Retinal pigment epithelial cell (primary cell): ENCODE measurements at regions not wholly inside any gene's neighbourhood (a gene's known extent, or its start where the extent isn't known, plus 50 kb on each side); places are given as distances from the start of the nearest gene placed in this dataset.

ENCODE experiments used
- DNase-seq: peaks from one replicate; pipeline ENCODE4 v3.0.0-alpha.2; 2010; ENCODE audit warnings: low read depth
- H3K4me3 ChIP-seq: 2 replicates; pipeline ENCODE4 v1.5.1; 2011; ENCODE audit warnings: mild to moderate bottlenecking, low read length, control low read depth, moderate library complexity
- TF ChIP-seq, protein P1 (sequence below): conservative IDR thresholded peaks from 2 replicates; pipeline ENCODE4 v1.5.1; 2011; ENCODE audit warnings: low read depth, low read length, control low read depth, inconsistent platforms

GRCh38 chr14:34259996-34260395 lies 202.0 kb downstream of the SPTSSA start:
- DNase-seq, result no peak
- no peak overlapping the region for H3K4me3 ChIP-seq
- TF ChIP-seq, protein P1, sequence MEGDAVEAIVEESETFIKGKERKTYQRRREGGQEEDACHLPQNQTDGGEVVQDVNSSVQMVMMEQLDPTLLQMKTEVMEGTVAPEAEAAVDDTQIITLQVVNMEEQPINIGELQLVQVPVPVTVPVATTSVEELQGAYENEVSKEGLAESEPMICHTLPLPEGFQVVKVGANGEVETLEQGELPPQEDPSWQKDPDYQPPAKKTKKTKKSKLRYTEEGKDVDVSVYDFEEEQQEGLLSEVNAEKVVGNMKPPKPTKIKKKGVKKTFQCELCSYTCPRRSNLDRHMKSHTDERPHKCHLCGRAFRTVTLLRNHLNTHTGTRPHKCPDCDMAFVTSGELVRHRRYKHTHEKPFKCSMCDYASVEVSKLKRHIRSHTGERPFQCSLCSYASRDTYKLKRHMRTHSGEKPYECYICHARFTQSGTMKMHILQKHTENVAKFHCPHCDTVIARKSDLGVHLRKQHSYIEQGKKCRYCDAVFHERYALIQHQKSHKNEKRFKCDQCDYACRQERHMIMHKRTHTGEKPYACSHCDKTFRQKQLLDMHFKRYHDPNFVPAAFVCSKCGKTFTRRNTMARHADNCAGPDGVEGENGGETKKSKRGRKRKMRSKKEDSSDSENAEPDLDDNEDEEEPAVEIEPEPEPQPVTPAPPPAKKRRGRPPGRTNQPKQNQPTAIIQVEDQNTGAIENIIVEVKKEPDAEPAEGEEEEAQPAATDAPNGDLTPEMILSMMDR, result no peak

GRCh38 chr14:34258318-34258717 lies 203.7 kb downstream of the SPTSSA start:
- DNase-seq, result peak; percentile 14
- TF ChIP-seq, protein P1, result no peak
- H3K4me3 ChIP-seq, result no peak overlapping the region

GRCh38 chr14:34257505-34257904 lies 204.5 kb downstream of the SPTSSA start:
- TF ChIP-seq, protein P1, result no peak
- no peak for DNase-seq
- no peak overlapping the region for H3K4me3 ChIP-seq

GRCh38 chr14:34256223-34256622 lies 205.8 kb downstream of the SPTSSA start:
- DNase-seq, result no peak
- TF ChIP-seq, protein P1, result no peak
- no peak overlapping the region for H3K4me3 ChIP-seq

GRCh38 chr14:34254571-34254970 lies 207.5 kb downstream of the SPTSSA start:
- DNase-seq, result no peak
- no peak overlapping the region for H3K4me3 ChIP-seq
- TF ChIP-seq, protein P1, result no peak

GRCh38 chr14:34254031-34254430 lies 208.0 kb downstream of the SPTSSA start:
- no peak for DNase-seq
- TF ChIP-seq, protein P1, result no peak

GRCh38 chr14:34252227-34252626 lies 209.8 kb downstream of the SPTSSA start:
- TF ChIP-seq, protein P1, result no peak
- no peak overlapping the region for H3K4me3 ChIP-seq
- DNase-seq, result peak; percentile 16

More at GRCh38 chr14:34254031-34254430, 208.0 kb downstream of the SPTSSA start:
- H3K4me3 ChIP-seq, result no peak overlapping the region
